ENCODE measurements at regions not wholly inside any gene's neighbourhood (a gene's known extent, or its start where the extent isn't known, plus 50 kb on each side); places are given as distances from the start of the nearest gene placed in this dataset.

- no peaks in the 10 kb centered on the region for H3K36me3 Mint-ChIP-seq
- no peak overlapping the region for H3K27ac Mint-ChIP-seq
- H3K9me3 Mint-ChIP-seq, result no peaks in the 10 kb centered on the region
- no peaks in the 10 kb centered on the region for H3K4me1 Mint-ChIP-seq (ENCODE audit: unreplicated experiment)
- no peak overlapping the region for H3K4me3 Mint-ChIP-seq
- TF ChIP-seq, protein P1, sequence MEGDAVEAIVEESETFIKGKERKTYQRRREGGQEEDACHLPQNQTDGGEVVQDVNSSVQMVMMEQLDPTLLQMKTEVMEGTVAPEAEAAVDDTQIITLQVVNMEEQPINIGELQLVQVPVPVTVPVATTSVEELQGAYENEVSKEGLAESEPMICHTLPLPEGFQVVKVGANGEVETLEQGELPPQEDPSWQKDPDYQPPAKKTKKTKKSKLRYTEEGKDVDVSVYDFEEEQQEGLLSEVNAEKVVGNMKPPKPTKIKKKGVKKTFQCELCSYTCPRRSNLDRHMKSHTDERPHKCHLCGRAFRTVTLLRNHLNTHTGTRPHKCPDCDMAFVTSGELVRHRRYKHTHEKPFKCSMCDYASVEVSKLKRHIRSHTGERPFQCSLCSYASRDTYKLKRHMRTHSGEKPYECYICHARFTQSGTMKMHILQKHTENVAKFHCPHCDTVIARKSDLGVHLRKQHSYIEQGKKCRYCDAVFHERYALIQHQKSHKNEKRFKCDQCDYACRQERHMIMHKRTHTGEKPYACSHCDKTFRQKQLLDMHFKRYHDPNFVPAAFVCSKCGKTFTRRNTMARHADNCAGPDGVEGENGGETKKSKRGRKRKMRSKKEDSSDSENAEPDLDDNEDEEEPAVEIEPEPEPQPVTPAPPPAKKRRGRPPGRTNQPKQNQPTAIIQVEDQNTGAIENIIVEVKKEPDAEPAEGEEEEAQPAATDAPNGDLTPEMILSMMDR (conservative IDR thresholded peaks at IDR 0.05), result no peak
- no peak for DNase-seq (ENCODE audit: extremely low spot score, unreplicated experiment)
- H3K27me3 Mint-ChIP-seq, result no peaks in the 10 kb centered on the region
Measured at GRCh38 chr18:1052301-1052700, 147.6 kb downstream of the ADCYAP1 start.

DNA sequence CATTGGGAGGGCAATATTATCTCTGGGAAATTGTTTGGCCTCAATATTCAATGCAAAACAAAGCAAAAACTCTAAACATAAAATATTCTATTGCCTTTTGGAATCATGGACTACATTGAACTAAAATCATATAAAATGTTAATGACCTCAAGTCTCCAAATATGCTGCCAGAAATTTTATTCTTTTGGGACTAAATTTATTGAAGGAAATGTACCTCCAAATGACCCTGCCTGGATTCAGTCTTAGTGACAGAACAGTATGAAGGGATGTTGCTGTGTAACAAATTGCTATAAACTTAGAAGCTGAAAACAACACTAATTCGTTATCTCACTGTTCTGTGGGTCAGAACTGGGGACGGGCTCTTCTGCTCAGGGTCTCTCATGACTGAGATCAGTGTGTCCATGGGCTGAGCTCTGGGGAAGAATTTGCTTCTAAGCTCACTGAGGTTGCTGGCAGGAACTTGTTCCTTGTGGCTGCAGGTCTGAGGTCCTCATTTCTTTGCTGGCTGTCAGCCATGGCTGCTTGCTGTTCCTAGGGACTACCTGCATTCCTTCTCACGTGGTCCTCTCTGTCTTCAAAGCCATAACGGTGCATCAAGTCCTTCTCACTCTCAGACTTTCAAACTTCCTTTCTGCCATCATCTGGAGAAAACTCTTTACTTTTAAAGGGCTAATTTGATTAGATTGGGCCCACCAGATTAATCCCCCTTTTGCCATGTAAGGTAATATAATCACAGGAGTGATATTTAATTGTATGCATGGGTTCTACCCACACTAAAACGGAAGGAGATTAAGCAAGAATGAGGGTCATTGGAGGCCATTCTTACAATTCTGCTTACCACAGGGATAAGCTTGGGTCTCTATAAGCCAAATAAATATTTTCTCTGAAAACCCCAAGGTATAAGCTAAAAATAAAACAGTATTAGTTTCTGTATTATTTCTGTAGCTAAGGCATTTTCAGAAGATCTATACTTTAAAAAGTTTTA is 149.0 kb downstream of the ADCYAP1 start:
- H3K4me1 Mint-ChIP-seq (ENCODE audit: unreplicated experiment), result no peaks in the 10 kb centered on the region
- H3K27ac Mint-ChIP-seq, result no peak overlapping the region
- TF ChIP-seq, protein P1 (conservative IDR thresholded peaks at IDR 0.05), result no peak
- no peaks in the 10 kb centered on the region for H3K9me3 Mint-ChIP-seq
- no peaks in the 10 kb centered on the region for H3K27me3 Mint-ChIP-seq
- H3K36me3 Mint-ChIP-seq, result no peaks in the 10 kb centered on the region
- H3K4me3 Mint-ChIP-seq, result no peak overlapping the region
- DNase-seq (ENCODE audit: extremely low spot score, unreplicated experiment), result no peak

GRCh38 chr18:1056404-1056803 is 151.7 kb downstream of the ADCYAP1 start:
- Mint-ChIP-seq H3K27me3 (no peaks in the 10 kb centered on the region), H3K36me3 (no peaks in the 10 kb centered on the region), H3K9me3 (no peaks in the 10 kb centered on the region), H3K4me3 (no peak overlapping the region), H3K27ac (no peak overlapping the region), H3K4me1 (ENCODE audit: unreplicated experiment) (no peaks in the 10 kb centered on the region)
- no peak for DNase-seq (ENCODE audit: extremely low spot score, unreplicated experiment)
- TF ChIP-seq, protein P1 (conservative IDR thresholded peaks at IDR 0.05), result no peak

- no peaks in the 10 kb centered on the region for H3K36me3 Mint-ChIP-seq
- no peak overlapping the region for H3K27ac Mint-ChIP-seq
- no peaks in the 10 kb centered on the region for H3K27me3 Mint-ChIP-seq
- TF ChIP-seq, protein P1 (conservative IDR thresholded peaks at IDR 0.05), result no peak
- no peaks in the 10 kb centered on the region for H3K9me3 Mint-ChIP-seq
- H3K4me3 Mint-ChIP-seq, result no peak overlapping the region
- H3K4me1 Mint-ChIP-seq (ENCODE audit: unreplicated experiment), result no peaks in the 10 kb centered on the region
- DNase-seq (ENCODE audit: extremely low spot score, unreplicated experiment), result no peak
Measured at GRCh38 chr18:1057367-1057766, 152.7 kb downstream of the ADCYAP1 start.

- TF ChIP-seq, protein P1 (conservative IDR thresholded peaks at IDR 0.05), result no peak
- Mint-ChIP-seq H3K4me1 (ENCODE audit: unreplicated experiment) (no peaks in the 10 kb centered on the region), H3K27me3 (no peaks in the 10 kb centered on the region), H3K27ac (no peak overlapping the region), H3K9me3 (no peaks in the 10 kb centered on the region), H3K36me3 (no peaks in the 10 kb centered on the region), H3K4me3 (no peak overlapping the region)
- no peak for DNase-seq (ENCODE audit: extremely low spot score, unreplicated experiment)
Measured at GRCh38 chr18:1062588-1062987, 157.9 kb downstream of the ADCYAP1 start.
